ENCODE measurements at regions not wholly inside any gene's neighbourhood (a gene's known extent, or its start where the extent isn't known, plus 50 kb on each side); places are given as distances from the start of the nearest gene placed in this dataset.

DNA sequence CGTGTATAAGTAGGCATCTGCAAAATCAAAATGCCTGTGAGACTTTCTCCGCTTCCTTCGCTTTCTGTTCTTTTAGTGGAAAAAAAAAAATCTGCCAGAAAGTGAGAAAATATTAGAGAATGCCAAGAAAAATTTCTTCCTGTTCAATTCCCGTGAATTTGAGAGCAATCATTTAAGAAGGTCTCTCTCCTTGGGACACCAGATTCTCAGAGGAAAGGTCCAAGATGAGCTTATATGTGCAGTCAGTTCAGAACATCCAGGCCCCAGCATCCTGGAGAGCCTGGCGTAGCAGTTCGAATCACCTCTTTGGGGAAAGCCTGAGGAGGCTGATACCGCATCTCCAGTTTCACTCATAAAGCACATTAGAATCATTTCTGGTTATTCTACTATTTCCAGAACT, 912.8 kb downstream of the GALC start:
- DNase-seq = no peak

- DNase-seq = no peak
These were observed 913.6 kb downstream of the GALC start for GRCh38 chr14:87079416-87079815.

- DNase-seq = no peak
These were observed 916.1 kb downstream of the GALC start for GRCh38 chr14:87076922-87077321.

DNA sequence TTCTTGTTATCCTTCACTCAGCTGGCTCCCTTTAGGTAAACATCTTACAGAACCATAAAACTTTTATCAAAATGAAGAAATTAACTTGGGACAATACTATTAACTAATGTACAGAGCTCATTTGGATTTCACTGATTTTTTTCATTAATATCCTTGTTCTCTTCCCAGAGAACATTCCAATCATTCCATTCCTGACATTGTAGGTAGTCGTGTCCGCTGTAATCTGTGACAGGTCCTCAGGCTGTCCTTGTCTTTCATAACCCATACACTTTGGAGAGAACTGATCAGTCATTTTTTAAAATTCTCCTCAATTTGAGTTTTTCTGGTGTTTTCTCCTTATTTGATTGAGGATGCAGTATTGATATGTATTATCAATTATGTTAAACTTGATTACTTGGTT, 916.8 kb downstream of the GALC start:
- DNase-seq = no peak

DNA sequence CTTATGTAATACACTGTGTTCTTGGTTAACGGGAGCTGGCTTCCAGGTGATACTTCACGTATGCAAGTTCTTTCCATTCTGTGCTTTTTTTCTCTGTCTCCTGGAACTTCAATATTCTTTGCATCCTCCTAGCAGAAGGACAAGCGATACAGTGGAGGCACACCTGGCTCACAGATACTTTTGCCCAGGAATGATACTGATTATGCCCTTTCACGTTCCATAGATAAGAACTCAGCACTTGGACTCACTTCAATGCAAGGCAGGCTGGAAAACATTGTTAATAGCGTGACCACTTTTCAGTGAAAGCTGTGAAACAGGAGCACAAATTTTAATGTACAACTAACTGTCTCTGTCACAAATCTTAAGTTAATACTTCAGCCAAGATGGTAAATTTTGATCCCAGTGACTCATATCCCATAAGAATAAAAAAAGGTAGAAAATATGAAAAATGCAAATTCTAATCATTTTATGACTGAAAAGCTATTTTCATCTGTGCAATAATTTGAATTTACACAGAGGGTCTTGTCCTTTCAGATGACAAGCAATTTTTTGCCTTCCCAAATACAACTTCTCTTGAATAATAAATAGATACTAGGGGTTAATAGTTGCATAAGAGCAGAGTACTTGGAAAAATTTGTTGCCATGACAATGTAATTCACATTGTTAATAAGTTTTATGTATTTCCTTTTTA, 919.0 kb downstream of the GALC start:
- no peak for DNase-seq

DNA sequence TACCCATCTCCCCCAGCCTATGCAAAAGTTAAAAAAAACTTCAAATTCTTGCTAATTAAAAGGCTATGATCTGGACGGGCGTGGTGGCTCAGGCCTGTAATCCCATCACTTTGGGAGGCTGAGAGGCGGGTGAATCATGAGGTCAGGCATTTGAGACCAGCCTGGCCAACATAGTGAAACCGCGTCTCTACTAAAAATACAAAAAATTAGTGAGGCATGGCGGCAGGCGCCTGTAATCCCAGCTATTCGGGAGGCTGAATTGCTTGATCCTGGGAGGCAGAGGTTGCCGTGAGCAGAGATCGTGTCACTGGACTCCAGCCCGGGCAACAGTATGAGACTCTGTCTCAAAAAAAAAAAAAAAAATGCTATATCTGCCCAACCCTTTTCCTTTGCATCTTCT, 925.4 kb downstream of the GALC start:
- no peak for DNase-seq

DNA sequence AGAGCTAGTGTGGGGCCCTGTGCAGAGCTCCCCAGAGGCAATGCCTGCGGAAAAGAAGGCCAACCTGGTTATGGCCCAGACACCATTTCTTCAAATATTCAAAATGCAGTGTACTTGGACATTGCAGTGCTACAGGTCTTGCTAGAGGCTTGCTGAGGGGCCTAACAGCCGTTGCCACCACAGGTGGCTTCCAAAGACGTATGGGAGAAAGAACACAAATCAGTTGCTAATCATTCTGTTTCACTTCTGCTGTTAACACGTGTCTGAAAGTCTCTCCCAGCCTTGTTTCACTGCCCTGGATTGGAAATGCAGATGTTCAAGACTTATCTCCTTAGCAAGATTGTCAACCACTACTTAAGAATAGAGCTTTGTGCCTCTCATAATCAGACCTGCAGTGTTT, 925.9 kb downstream of the GALC start:
- no peak for DNase-seq

DNA sequence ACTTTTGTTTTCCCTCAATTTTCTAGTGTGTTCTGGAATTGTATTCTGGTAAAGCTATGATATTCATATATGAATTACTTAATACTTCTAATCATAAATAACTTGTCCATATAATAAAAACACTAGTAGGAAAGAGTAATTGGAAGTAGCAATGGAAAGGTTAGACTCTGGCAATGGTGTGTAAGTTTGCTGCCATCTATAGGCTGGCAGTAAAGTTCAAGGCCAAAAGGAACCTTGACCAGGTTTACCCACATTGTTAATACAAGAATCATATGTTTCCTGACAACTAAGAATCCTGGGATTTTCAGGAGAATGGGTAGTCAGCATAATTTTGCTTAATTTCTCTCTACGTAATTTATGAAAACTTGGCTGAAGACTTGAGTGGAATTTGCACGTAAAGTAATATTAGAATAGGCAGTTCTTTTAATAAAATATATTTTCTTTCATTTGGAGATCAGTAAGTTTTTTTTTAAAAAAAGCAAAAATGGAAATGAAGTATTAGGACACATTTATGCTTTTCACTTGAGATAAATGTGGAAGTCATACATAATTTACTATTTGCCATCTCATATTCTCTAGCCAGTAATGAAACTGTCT, 926.7 kb downstream of the GALC start:
- no peak for DNase-seq

GRCh38 chr14:87065366-87065765, 927.6 kb downstream of the GALC start:
- no peak for DNase-seq

- no peak for DNase-seq
These were observed 929.8 kb downstream of the GALC start for GRCh38 chr14:87063181-87063580.

- no peak for DNase-seq
These were observed 932.6 kb downstream of the GALC start for GRCh38 chr14:87060405-87060804.

DNA sequence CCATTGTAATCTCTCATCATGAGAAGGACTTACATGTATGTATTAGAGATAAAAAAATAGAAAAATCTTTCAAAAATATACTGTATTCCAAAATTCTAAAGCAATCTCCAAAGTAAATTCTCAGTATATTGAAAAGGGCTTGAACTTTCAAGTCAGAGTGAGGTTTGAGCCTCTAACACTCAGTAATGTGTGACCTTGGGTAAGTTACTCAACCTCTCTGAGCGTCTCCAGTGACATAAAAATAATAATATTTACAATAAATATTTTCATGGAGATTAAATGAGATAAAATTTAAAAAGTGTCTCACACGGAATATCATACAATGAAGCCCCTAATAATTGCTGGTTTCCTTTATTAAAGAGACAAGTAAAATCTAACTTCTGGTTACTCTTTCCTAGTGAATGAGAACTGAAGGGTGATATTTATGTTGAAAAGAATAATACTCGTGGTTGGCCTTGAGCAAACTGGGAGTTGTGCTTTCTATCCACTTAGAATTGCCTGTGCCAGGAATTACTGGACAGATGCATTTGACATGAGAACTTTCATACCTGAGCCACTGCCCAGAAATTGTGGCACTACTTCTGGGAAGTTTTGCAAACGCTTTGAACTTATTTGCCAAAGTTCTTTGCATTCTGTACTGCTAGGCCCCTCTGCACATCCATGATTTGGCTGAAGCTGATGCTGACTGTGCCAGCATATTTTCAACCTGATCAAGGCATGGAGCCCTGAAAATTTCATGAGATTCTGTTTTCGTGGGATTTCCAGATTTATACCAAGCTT, 933.7 kb downstream of the GALC start:
- DNase-seq = no peak

DNA sequence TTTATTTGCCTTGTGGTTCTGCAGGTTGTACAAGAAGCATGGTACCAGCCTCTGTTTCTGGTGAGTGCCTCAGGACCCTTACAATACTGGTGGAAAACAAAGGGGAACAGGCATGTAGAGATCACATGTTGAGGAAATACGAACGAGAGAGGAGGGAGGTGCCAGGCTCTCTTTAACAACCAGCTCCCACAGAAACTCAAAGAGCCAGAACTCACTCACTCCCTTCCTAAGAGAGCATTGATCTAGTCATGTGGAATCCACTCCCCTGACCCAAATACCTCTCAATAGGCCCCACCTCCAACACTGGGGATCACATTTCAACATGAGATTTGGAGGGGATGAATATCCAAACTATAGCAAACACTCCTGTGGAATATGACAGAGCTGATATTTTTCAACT, 938.0 kb downstream of the GALC start:
- DNase-seq = no peak

- DNase-seq = no peak
These were observed 940.2 kb downstream of the GALC start for GRCh38 chr14:87052646-87053225.

- DNase-seq = no peak
These were observed 942.6 kb downstream of the GALC start for GRCh38 chr14:87050421-87050820.

DNA sequence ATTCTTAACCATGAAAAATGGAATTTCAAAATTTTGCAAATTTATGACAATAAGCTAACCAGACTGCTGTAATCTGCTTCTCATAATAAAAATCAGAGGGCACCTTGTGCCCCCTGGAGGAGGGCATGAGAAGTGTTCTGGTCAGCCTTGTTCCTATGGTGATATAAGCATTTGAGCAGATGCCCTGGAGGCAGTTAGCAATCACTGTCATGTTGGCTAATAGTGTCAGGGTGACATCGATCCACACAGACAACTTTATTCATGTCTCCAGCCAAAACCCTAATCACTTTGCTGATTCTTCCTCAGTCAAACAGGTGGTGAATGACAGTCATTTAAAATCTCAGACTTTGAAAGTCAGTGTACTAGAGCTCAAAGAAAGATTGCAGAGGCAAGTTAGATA, 943.0 kb downstream of the GALC start:
- peak in 1 of 2 experiments; percentile 18 for DNase-seq

DNA sequence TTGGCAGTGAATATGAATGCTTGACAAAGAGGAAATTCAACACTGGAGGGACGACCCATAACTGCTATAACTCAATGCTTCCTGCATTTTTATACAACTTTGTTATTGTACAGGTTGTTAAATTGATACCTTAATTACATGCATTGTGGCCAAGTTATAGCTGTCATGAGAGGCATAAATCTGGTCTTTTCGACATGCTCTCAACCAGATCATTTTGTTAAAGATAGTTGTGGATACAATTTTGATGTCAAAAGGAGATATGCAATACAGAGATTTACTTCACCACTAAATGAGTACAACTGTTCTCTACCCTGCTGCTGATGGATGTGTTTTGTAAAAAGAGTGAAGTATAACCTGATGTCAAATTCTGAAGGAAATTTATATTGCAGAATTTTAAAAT, 946.0 kb downstream of the GALC start:
- DNase-seq = no peak

GRCh38 chr14:87045956-87046355, 947.0 kb downstream of the GALC start:
- no peak for DNase-seq

DNA sequence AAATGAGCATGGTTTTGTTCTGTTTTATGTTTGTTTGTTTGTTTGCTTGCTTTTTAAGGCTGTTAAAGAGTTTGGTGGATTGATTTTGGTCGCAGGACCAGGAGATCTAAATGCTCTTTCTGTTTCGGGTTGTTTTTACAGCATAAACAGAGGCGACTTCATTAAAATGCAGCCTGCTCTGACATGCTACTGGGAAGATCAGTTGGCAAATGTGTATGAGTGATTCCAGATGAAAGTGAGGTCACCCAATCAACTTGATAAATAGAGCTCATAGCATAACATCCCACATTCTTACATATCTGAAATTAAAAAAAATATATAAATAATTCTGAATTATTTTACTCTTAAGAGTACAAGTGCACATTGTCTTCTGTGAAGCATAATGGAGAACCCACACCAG, 947.7 kb downstream of the GALC start:
- no peak for DNase-seq

- DNase-seq = no peak
These were observed 948.2 kb downstream of the GALC start for GRCh38 chr14:87044807-87045206.

- DNase-seq = no peak
These were observed 949.2 kb downstream of the GALC start for GRCh38 chr14:87043667-87044200.

GRCh38 chr14:87042354-87042753, 950.6 kb downstream of the GALC start:
- DNase-seq = no peak

- DNase-seq = no peak
These were observed 951.5 kb downstream of the GALC start for GRCh38 chr14:87041290-87042020.

Data from activated T-cell treated with anti-CD3 and anti-CD28 coated beads, Interleukin-2, amount 50 U/mL, for 48 hours (primary cell).